ENCODE measurements at regions not wholly inside any gene's neighbourhood (a gene's known extent, or its start where the extent isn't known, plus 50 kb on each side); places are given as distances from the start of the nearest gene placed in this dataset.
"Not testable (repeated sequence)": the region's sequence is repeated elsewhere in the genome, so short reads cannot be mapped to it uniquely, and the experiment has no call there.

GRCh38 chr1:47691293-47691692 lies 253.4 kb downstream of the FOXD2 start:
- not testable (repeated sequence) for H3K27ac ChIP-seq; DNase-seq (ENCODE audit: low read depth, low spot score)

GRCh38 chr1:47692196-47692595 lies 254.4 kb downstream of the FOXD2 start:
- no peak for DNase-seq (ENCODE audit: low read depth, low spot score)
- H3K27ac ChIP-seq = no peak overlapping the region

GRCh38 chr1:47693115-47693514 lies 255.3 kb downstream of the FOXD2 start:
- no peak for DNase-seq (ENCODE audit: low read depth, low spot score)
- H3K27ac ChIP-seq = no peak overlapping the region

- DNase-seq (ENCODE audit: low read depth, low spot score) = no peak
- no peak overlapping the region for H3K27ac ChIP-seq
Observed at GRCh38 chr1:47694011-47694890, 256.4 kb downstream of the FOXD2 start.

- H3K27ac ChIP-seq = no peak overlapping the region
- DNase-seq (ENCODE audit: low read depth, low spot score) = no peak
Observed at GRCh38 chr1:47696404-47696736, 258.5 kb downstream of the FOXD2 start.

- H3K27ac ChIP-seq = no peak overlapping the region
- no peak for DNase-seq (ENCODE audit: low read depth, low spot score)
Observed at GRCh38 chr1:47696737-47697441, 259.0 kb downstream of the FOXD2 start.

- no peak overlapping the region for H3K27ac ChIP-seq
- no peak for DNase-seq (ENCODE audit: low read depth, low spot score)
Observed at GRCh38 chr1:47697616-47698335, 259.9 kb downstream of the FOXD2 start.

GRCh38 chr1:47699492-47700235 lies 261.8 kb downstream of the FOXD2 start:
- no peak overlapping the region for H3K27ac ChIP-seq
- DNase-seq (ENCODE audit: low read depth, low spot score) = no peak

- no peak overlapping the region for H3K27ac ChIP-seq
- DNase-seq (ENCODE audit: low read depth, low spot score) = no peak
Observed at GRCh38 chr1:47701283-47701682, 263.4 kb downstream of the FOXD2 start.

GRCh38 chr1:47701741-47702515 lies 264.1 kb downstream of the FOXD2 start:
- no peak for DNase-seq (ENCODE audit: low read depth, low spot score)
- H3K27ac ChIP-seq = no peak overlapping the region

- no peak for DNase-seq (ENCODE audit: low read depth, low spot score)
Observed at GRCh38 chr1:47703156-47703825, 265.4 kb downstream of the FOXD2 start.

GRCh38 chr1:47703981-47704596 lies 266.2 kb downstream of the FOXD2 start:
- no peak for DNase-seq (ENCODE audit: low read depth, low spot score)
- no peak overlapping the region for H3K27ac ChIP-seq

More at GRCh38 chr1:47703156-47703825, 265.4 kb downstream of the FOXD2 start:
- no peak overlapping the region for H3K27ac ChIP-seq

GRCh38 chr1:47705517-47706130 lies 267.8 kb downstream of the FOXD2 start:
- no peak overlapping the region for H3K27ac ChIP-seq
- DNase-seq (ENCODE audit: low read depth, low spot score) = no peak

- DNase-seq (ENCODE audit: low read depth, low spot score) = no peak
Observed at GRCh38 chr1:47707503-47707902, 269.7 kb downstream of the FOXD2 start.

GRCh38 chr1:47708019-47708535 lies 270.2 kb downstream of the FOXD2 start:
- DNase-seq (ENCODE audit: low read depth, low spot score) = no peak
- H3K27ac ChIP-seq = no peak overlapping the region

More at GRCh38 chr1:47707503-47707902, 269.7 kb downstream of the FOXD2 start:
- no peak overlapping the region for H3K27ac ChIP-seq

GRCh38 chr1:47708658-47709018 lies 270.8 kb downstream of the FOXD2 start:
- DNase-seq (ENCODE audit: low read depth, low spot score) = no peak
- H3K27ac ChIP-seq = no peak overlapping the region

- no peak overlapping the region for H3K27ac ChIP-seq
- no peak for DNase-seq (ENCODE audit: low read depth, low spot score)
Observed at GRCh38 chr1:47709019-47709871, 271.4 kb downstream of the FOXD2 start.
